ENCODE measurements at regions not wholly inside any gene's neighbourhood (a gene's known extent, or its start where the extent isn't known, plus 50 kb on each side); places are given as distances from the start of the nearest gene placed in this dataset.

DNA sequence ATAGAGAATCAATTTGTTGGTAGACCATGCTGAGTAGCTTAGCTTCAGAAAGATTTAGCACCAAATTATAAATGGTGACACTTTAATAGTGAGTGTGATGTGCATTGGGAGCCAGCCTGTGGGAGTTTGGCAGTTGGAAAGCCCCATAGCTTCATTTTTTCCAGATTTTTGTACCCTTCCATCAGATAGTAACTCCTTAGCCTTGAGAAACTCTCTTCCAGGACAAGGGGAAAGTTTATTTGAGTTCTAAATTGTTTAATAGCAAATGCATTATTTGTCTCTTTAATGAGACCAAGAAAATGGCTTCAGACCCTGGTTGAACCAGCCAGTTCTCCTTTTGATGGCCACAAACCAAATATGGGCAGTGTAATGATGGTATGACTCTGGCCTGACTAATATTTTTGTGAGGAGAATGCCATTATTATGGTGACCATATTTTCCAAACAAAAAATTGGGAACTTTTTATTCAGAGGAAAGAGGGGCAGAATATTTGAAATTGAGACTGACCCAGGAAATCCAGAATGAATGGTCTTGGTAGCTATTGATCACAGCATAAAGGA is 49.8 kb downstream of the PLCE1 start:
- TF ChIP-seq CTCF (IDR thresholded peaks at IDR 0.05; ENCODE audit: insufficient read depth, low read depth, low read length) (no peak), EZH2 (IDR thresholded peaks at IDR 0.05; ENCODE audit: insufficient read depth, low read length) (no peak)
